ENCODE measurements at regions not wholly inside any gene's neighbourhood (a gene's known extent, or its start where the extent isn't known, plus 50 kb on each side); places are given as distances from the start of the nearest gene placed in this dataset.
"Not testable (repeated sequence)": the region's sequence is repeated elsewhere in the genome, so short reads cannot be mapped to it uniquely, and the experiment has no call there.

DNA sequence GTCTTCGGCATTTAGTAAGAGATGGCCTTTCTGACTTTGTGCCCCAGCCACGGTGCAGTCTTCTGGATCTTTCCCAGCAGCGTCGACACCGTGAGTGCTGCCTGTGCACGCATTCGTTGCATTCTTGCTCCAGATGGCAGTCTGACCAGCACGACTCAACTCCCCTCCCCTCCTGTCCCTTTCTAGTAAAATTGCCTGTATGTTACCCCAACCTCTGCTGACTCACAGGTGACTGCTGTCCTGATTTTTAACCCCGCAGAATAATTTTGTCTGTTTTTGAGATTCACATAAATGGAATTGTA, 262.8 kb upstream of the PLGLB1 start:
- H3K79me2 ChIP-seq (ENCODE audit: insufficient read depth, low read depth); H3K4me2 ChIP-seq; H3K9ac ChIP-seq; H3K4me1 ChIP-seq (ENCODE audit: low read depth, poor library complexity, severe bottlenecking); H3K27me3 ChIP-seq (ENCODE audit: insufficient read depth, low read depth); H3K36me3 ChIP-seq (ENCODE audit: insufficient read depth); H4K20me1 ChIP-seq (ENCODE audit: insufficient read depth); H2AFZ ChIP-seq (ENCODE audit: low read depth); H3K27ac ChIP-seq; H3K4me3 ChIP-seq (IDR thresholded peaks at IDR 0.05; ENCODE audit: insufficient read depth, low read depth, low read length): not testable (repeated sequence)

DNA sequence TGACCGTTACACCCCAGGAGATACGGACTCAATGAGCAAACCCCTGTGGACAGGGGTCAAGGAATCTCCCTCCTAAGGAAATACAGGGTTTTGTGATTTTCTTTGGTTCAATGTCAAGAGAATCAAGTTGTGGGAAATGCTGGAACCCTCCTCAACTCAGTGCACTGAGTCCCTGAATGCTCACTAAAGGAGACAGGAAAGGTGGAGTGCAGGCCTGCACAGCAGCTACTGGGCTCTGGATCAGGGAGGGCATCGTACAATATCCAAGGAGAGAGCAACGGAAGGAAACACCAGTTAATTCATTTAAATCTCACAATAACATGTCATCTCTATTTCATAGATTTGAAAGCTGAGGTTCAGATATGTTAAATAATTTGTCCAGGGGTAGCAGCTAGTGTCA, 263.5 kb upstream of the PLGLB1 start:
- not testable (repeated sequence) for H4K20me1 ChIP-seq (ENCODE audit: insufficient read depth); H3K36me3 ChIP-seq (ENCODE audit: insufficient read depth); H3K4me2 ChIP-seq; H3K79me2 ChIP-seq (ENCODE audit: insufficient read depth, low read depth); H3K9ac ChIP-seq; H3K27me3 ChIP-seq (ENCODE audit: insufficient read depth, low read depth); H3K4me1 ChIP-seq (ENCODE audit: low read depth, poor library complexity, severe bottlenecking); H2AFZ ChIP-seq (ENCODE audit: low read depth); H3K27ac ChIP-seq; H3K4me3 ChIP-seq (IDR thresholded peaks at IDR 0.05; ENCODE audit: insufficient read depth, low read depth, low read length)

DNA sequence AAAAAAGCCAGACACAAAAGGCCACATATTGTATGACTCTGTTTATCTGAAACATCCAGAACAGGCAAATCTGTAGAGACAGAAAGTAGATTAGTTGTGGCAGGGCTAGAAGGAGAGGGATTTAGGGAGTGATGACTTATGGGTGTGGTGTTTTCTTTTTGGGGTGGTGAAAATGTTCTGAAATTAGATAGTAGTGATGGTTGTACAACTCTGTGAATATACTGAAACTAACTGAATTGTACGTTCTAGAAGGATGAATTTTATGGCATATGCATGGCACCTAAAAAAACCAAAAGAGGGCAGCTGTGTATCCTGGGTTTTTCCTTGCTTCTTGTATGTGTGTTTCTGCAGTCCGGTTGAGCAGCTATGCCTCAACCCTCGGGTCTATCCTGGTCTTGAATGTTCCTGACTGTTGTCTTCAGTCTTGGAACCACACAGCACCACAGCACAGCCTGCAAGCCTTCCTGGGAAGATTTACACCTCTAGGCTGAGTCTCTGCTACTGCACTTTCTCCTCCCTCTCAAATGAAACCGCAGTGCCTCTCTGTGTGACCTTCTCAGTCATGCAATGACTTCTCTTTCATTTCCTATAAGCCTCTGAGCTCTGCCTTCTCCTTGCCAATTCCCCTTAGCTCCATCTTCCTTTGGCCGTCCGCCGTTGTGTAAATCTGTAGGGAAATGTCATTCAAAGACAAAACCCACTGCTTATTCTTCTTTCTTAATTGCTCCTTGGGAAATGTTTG, 269.1 kb upstream of the PLGLB1 start:
- not testable (repeated sequence) for H3K9ac ChIP-seq; H3K4me2 ChIP-seq; H3K4me1 ChIP-seq (ENCODE audit: low read depth, poor library complexity, severe bottlenecking); H2AFZ ChIP-seq (ENCODE audit: low read depth); H3K36me3 ChIP-seq (ENCODE audit: insufficient read depth); H3K27ac ChIP-seq; H3K27me3 ChIP-seq (ENCODE audit: insufficient read depth, low read depth); H4K20me1 ChIP-seq (ENCODE audit: insufficient read depth); H3K79me2 ChIP-seq (ENCODE audit: insufficient read depth, low read depth); H3K4me3 ChIP-seq (IDR thresholded peaks at IDR 0.05; ENCODE audit: insufficient read depth, low read depth, low read length)

DNA sequence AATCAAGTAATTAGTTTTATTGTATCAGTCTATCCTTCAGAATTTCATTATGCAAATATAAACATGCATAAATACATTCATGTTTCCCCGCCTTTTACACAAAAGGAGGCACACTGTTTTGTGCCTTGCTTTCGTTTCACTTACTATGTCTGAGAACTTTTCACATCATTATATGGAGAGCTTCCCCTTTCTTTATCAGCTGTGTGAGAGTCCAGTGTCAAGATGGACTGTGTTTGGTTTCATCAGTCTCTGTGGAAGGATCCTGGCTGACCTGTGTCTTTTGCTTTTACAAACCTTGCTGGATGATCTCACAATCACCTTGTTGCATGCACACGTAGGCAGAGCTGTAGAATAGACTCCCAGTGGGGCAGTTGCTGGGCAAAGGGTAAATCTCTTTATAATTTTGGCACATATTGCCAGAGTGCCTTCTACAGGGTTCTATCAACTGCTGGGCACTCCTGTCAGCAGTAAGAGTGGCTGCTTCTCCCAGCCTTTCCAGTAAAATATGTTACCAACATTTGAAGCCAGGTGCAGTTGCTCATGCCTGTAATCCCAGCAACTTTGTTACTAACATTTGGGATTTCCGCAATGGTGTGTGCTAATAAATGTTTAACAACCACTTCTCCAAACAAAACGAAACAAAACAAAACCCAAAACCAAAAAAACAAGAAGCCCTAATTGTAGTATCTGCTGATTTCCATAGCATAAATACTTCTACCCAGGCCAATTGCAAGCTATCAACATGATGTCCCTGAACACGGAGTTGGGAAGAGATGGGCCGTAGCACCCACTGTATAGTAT, 270.0 kb upstream of the PLGLB1 start:
- H3K27ac ChIP-seq; H3K36me3 ChIP-seq (ENCODE audit: insufficient read depth); H3K4me3 ChIP-seq (IDR thresholded peaks at IDR 0.05; ENCODE audit: insufficient read depth, low read depth, low read length); H4K20me1 ChIP-seq (ENCODE audit: insufficient read depth); H3K27me3 ChIP-seq (ENCODE audit: insufficient read depth, low read depth); H3K9ac ChIP-seq; H2AFZ ChIP-seq (ENCODE audit: low read depth); H3K4me2 ChIP-seq; H3K4me1 ChIP-seq (ENCODE audit: low read depth, poor library complexity, severe bottlenecking); H3K79me2 ChIP-seq (ENCODE audit: insufficient read depth, low read depth): not testable (repeated sequence)

DNA sequence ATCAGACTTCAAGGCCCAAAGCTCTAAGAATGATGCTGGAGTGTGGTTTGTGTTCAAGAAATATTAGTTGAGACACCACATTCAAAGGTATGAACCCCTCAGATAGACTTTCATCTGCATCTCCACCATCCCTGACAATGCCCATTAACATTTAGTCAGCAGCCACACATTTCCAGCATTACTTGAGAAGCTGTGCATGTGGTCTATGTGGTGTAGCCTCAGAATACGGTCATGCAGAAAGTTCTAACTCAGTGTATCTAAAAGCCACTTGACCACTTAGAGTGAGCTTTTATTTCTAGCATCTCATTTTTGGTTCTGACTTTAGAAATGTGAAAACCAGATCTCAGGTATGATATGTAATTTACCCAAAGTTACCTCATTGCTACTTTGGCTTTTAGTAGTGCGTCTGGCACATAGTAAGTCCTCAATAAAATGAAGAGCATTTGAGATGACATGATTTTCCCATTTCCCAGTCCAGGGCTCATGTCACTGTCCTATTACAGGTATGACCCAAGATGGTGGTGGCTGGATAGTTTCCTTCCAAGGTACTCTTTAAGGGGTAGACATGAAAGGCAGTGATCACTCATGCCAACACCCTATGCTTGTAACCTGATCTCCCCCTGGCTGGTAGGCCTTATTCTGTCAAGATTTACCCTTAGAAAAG, 272.4 kb upstream of the PLGLB1 start:
- H3K27ac ChIP-seq; H3K79me2 ChIP-seq (ENCODE audit: insufficient read depth, low read depth); H3K4me3 ChIP-seq (IDR thresholded peaks at IDR 0.05; ENCODE audit: insufficient read depth, low read depth, low read length); H3K36me3 ChIP-seq (ENCODE audit: insufficient read depth); H3K4me1 ChIP-seq (ENCODE audit: low read depth, poor library complexity, severe bottlenecking); H3K9ac ChIP-seq; H3K4me2 ChIP-seq; H4K20me1 ChIP-seq (ENCODE audit: insufficient read depth); H3K27me3 ChIP-seq (ENCODE audit: insufficient read depth, low read depth); H2AFZ ChIP-seq (ENCODE audit: low read depth): not testable (repeated sequence)

DNA sequence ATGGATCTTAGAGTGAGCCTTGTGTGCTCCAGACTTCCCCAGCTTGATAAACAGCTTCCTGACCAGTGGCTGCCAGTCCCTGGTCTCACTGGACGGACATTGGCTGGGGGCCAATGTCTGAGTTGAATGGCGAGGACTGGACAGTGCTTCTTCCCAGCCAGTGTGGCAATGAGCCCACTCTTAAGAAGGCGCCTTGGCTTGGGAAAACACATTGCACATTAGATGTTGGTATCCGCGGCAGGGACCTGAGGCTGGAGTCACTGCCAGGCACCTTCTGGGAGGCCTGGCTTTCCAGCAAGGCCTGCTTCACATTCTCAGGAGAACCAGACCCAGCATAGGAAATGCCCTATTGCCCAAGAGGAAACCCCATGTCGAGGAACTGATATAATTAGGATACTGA, 273.5 kb upstream of the PLGLB1 start:
- H3K4me1 ChIP-seq (ENCODE audit: low read depth, poor library complexity, severe bottlenecking); H3K79me2 ChIP-seq (ENCODE audit: insufficient read depth, low read depth); H3K27me3 ChIP-seq (ENCODE audit: insufficient read depth, low read depth); H3K27ac ChIP-seq; H2AFZ ChIP-seq (ENCODE audit: low read depth); H3K36me3 ChIP-seq (ENCODE audit: insufficient read depth); H4K20me1 ChIP-seq (ENCODE audit: insufficient read depth); H3K4me3 ChIP-seq (IDR thresholded peaks at IDR 0.05; ENCODE audit: insufficient read depth, low read depth, low read length); H3K9ac ChIP-seq; H3K4me2 ChIP-seq: not testable (repeated sequence)

DNA sequence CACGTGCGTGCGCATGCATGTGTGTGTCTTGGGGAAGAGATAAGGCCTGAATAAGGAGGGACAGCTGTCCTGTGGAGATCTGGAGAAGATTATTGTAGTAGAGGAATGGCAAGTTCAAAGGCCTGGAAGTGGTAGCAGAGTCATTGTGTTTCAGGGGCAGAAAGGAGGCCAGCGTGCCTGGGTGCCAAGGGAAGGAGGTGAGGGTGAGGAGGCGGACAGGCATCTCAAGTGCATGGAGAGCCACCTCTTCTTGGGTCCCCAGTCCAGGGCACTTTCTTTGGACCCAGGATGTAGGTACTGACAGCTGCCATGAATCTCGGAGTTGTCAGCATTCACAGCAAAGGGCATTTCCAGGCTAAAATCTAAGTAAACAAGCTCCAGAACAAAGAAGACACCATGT, 279.7 kb upstream of the PLGLB1 start:
- not testable (repeated sequence) for H4K20me1 ChIP-seq (ENCODE audit: insufficient read depth); H2AFZ ChIP-seq (ENCODE audit: low read depth); H3K27me3 ChIP-seq (ENCODE audit: insufficient read depth, low read depth); H3K4me3 ChIP-seq (IDR thresholded peaks at IDR 0.05; ENCODE audit: insufficient read depth, low read depth, low read length); H3K9ac ChIP-seq; H3K4me2 ChIP-seq; H3K79me2 ChIP-seq (ENCODE audit: insufficient read depth, low read depth); H3K4me1 ChIP-seq (ENCODE audit: low read depth, poor library complexity, severe bottlenecking); H3K27ac ChIP-seq; H3K36me3 ChIP-seq (ENCODE audit: insufficient read depth)

DNA sequence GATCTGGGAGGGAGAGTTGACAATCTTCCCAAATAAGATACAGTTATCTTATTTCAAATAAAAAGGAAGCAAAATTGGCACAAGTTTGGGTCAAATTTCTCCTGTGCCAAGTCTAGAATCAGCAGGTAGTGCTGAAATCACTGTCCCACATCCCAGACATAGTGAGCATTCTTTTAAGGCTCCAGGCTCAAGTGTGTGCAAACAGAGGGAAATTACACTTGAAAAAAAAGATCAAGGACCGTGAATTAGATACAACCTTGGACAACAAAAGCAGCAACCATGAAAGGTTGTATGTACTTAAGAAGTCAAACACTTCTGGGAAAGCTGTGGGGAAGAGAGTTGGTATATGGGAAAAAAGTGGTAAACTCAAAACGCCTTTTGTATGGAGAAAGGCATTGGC, 280.2 kb upstream of the PLGLB1 start:
- H3K4me2 ChIP-seq; H3K79me2 ChIP-seq (ENCODE audit: insufficient read depth, low read depth); H3K27me3 ChIP-seq (ENCODE audit: insufficient read depth, low read depth): not testable (repeated sequence)

DNA sequence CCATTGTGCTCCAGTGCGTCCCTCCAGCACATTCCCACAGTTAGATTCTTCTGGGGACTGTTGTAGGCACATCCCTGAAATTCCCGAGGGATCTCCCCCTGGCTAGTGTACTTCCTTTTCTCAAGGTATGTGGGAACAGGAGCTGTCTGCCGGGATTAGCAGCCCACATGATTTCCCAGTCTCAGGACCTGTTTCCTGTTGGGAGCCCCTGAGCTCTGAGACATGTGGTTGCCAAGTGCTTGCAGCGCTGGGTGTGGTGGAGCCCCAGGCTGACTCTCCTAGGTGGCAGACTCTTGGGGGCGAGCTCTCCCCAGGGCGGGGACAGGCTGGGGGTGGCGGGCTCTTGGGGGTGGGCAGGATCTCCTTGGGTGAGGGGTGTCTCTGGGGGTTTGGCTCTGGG, 287.0 kb upstream of the PLGLB1 start:
- not testable (repeated sequence) for H3K27ac ChIP-seq; H2AFZ ChIP-seq (ENCODE audit: low read depth); H3K4me3 ChIP-seq (IDR thresholded peaks at IDR 0.05; ENCODE audit: insufficient read depth, low read depth, low read length); H3K36me3 ChIP-seq (ENCODE audit: insufficient read depth); H3K9ac ChIP-seq; H4K20me1 ChIP-seq (ENCODE audit: insufficient read depth); H3K27me3 ChIP-seq (ENCODE audit: insufficient read depth, low read depth); H3K4me1 ChIP-seq (ENCODE audit: low read depth, poor library complexity, severe bottlenecking); H3K4me2 ChIP-seq; H3K79me2 ChIP-seq (ENCODE audit: insufficient read depth, low read depth)

More for the DNA sequence above, 280.2 kb upstream of the PLGLB1 start:
- not testable (repeated sequence) for H2AFZ ChIP-seq (ENCODE audit: low read depth); H3K4me1 ChIP-seq (ENCODE audit: low read depth, poor library complexity, severe bottlenecking); H3K9ac ChIP-seq; H4K20me1 ChIP-seq (ENCODE audit: insufficient read depth); H3K4me3 ChIP-seq (IDR thresholded peaks at IDR 0.05; ENCODE audit: insufficient read depth, low read depth, low read length); H3K36me3 ChIP-seq (ENCODE audit: insufficient read depth); H3K27ac ChIP-seq

DNA sequence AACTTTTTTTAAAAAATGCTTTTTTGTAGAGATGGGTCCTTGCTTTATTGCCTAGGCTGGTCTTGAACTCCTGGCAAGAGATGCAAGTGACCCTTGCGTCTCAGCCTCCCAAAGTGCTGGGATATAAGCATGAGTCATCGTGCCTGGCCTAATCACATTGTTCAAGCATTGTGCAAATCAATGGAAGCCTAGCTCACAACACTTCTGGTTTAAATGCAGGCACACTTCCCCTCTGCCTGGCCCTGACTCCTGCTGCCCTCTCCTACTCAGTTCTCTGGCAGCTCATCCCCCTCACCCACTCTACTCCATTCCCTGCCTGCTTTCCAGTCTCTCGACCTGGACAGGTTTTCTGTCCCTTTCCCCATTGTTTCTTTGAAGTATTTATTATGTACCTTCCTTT, 288.1 kb upstream of the PLGLB1 start:
- not testable (repeated sequence) for H2AFZ ChIP-seq (ENCODE audit: low read depth); H3K4me2 ChIP-seq; H3K27me3 ChIP-seq (ENCODE audit: insufficient read depth, low read depth); H3K27ac ChIP-seq; H3K4me1 ChIP-seq (ENCODE audit: low read depth, poor library complexity, severe bottlenecking); H3K79me2 ChIP-seq (ENCODE audit: insufficient read depth, low read depth); H3K4me3 ChIP-seq (IDR thresholded peaks at IDR 0.05; ENCODE audit: insufficient read depth, low read depth, low read length); H4K20me1 ChIP-seq (ENCODE audit: insufficient read depth); H3K9ac ChIP-seq; H3K36me3 ChIP-seq (ENCODE audit: insufficient read depth)
